ENCODE measurements at regions not wholly inside any gene's neighbourhood (a gene's known extent, or its start where the extent isn't known, plus 50 kb on each side); places are given as distances from the start of the nearest gene placed in this dataset.

- TF ChIP-seq, protein P1, sequence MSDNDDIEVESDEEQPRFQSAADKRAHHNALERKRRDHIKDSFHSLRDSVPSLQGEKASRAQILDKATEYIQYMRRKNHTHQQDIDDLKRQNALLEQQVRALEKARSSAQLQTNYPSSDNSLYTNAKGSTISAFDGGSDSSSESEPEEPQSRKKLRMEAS (IDR thresholded peaks at IDR 0.05), result no peak
- no peak for TF ChIP-seq CTCF (IDR thresholded peaks at IDR 0.05; ENCODE audit: control extremely low read depth in 1 of 3, insufficient read depth in 1 of 3, low read depth in 1 of 3, low read length in 3 of 3)
- no peak for TF ChIP-seq GABPA (IDR thresholded peaks at IDR 0.05; ENCODE audit: borderline replicate concordance, insufficient read depth, low read length)
- no peak for TF ChIP-seq SP2 (IDR thresholded peaks at IDR 0.05; ENCODE audit: low read length)
- no peak for TF ChIP-seq RFX5 (IDR thresholded peaks at IDR 0.05; ENCODE audit: borderline replicate concordance, low read depth, low read length)
- TF ChIP-seq RNF2 (IDR thresholded peaks at IDR 0.05; ENCODE audit: borderline replicate concordance, low read depth, low read length, missing control alignments, poor library complexity, severe bottlenecking), result no peak
- no peak for TF ChIP-seq SRF (IDR thresholded peaks at IDR 0.05; ENCODE audit: low read depth, low read length)
- no peak for TF ChIP-seq RAD21 (IDR thresholded peaks at IDR 0.05 in 1 of 2, conservative IDR thresholded peaks at IDR 0.05 in 1 of 2; ENCODE audit: low read depth in 2 of 2, low read length in 2 of 2)
- TF ChIP-seq YY1 (IDR thresholded peaks at IDR 0.05; ENCODE audit: low read depth, low read length), result no peak
Measured at GRCh38 chr7:149604521-149604920, 106.9 kb upstream of the ZNF746 start.

Data from H1 (cell line).